T-helper 2 cell treated with Interferon-gamma antibody and Interleukin-4, amounts not matched to agents 5 μg/mL and 100 μg/mL, for 36 hours (primary cell): ENCODE measurements at regions not wholly inside any gene's neighbourhood (a gene's known extent, or its start where the extent isn't known, plus 50 kb on each side); places are given as distances from the start of the nearest gene placed in this dataset.
"Not testable (repeated sequence)": the region's sequence is repeated elsewhere in the genome, so short reads cannot be mapped to it uniquely, and the experiment has no call there.

ENCODE experiments used
- DNase-seq: peaks from one replicate; pipeline ENCODE4 v3.0.0; 2021; ENCODE audit warnings: low spot score
- H3K27ac Mint-ChIP-seq: one replicate; pipeline ENCODE4 v1.8.0; 2021; ENCODE audit warnings: mild to moderate bottlenecking, mixed read lengths
- H3K27me3 Mint-ChIP-seq: one replicate; pipeline ENCODE4 v1.8.0; 2021; ENCODE audit warnings: low read depth, mixed read lengths
- H3K36me3 Mint-ChIP-seq: one replicate; pipeline ENCODE4 v1.8.0; 2021; ENCODE audit warnings: low read depth, mixed read lengths
- H3K4me1 Mint-ChIP-seq: one replicate; pipeline ENCODE4 v1.8.0; 2021; ENCODE audit warnings: low read depth, mixed read lengths
- H3K4me3 Mint-ChIP-seq: one replicate; pipeline ENCODE4 v1.8.0; 2022; ENCODE audit warnings: mild to moderate bottlenecking, moderate library complexity, mixed read lengths
- H3K9me3 Mint-ChIP-seq: one replicate; pipeline ENCODE4 v1.8.0; 2021; ENCODE audit warnings: mixed read lengths

- Mint-ChIP-seq H3K9me3 (no peaks in the 10 kb centered on the region), H3K4me3 (no peak overlapping the region)
- no peak for DNase-seq
Observed at GRCh38 chr14:22185789-22186188, 403.2 kb downstream of the DAD1 start.

GRCh38 chr14:22185191-22185590 is 403.8 kb downstream of the DAD1 start:
- Mint-ChIP-seq H3K36me3 (no peaks in the 10 kb centered on the region), H3K9me3 (no peaks in the 10 kb centered on the region), H3K27ac (no peak overlapping the region), H3K4me3 (no peak overlapping the region), H3K4me1 (no peaks in the 10 kb centered on the region), H3K27me3 (peaks cover 2% of the 10 kb centered on the region)
- no peak for DNase-seq

More at GRCh38 chr14:22185789-22186188, 403.2 kb downstream of the DAD1 start:
- peaks cover 2% of the 10 kb centered on the region for H3K27me3 Mint-ChIP-seq
- H3K4me1 Mint-ChIP-seq = no peaks in the 10 kb centered on the region
- H3K36me3 Mint-ChIP-seq = no peaks in the 10 kb centered on the region
- no peak overlapping the region for H3K27ac Mint-ChIP-seq

GRCh38 chr14:22184830-22185168 is 404.2 kb downstream of the DAD1 start:
- Mint-ChIP-seq H3K36me3 (no peaks in the 10 kb centered on the region), H3K27ac (no peak overlapping the region), H3K9me3 (no peaks in the 10 kb centered on the region), H3K27me3 (peaks cover 3% of the 10 kb centered on the region), H3K4me3 (no peak overlapping the region), H3K4me1 (no peaks in the 10 kb centered on the region)
- no peak for DNase-seq

DNA sequence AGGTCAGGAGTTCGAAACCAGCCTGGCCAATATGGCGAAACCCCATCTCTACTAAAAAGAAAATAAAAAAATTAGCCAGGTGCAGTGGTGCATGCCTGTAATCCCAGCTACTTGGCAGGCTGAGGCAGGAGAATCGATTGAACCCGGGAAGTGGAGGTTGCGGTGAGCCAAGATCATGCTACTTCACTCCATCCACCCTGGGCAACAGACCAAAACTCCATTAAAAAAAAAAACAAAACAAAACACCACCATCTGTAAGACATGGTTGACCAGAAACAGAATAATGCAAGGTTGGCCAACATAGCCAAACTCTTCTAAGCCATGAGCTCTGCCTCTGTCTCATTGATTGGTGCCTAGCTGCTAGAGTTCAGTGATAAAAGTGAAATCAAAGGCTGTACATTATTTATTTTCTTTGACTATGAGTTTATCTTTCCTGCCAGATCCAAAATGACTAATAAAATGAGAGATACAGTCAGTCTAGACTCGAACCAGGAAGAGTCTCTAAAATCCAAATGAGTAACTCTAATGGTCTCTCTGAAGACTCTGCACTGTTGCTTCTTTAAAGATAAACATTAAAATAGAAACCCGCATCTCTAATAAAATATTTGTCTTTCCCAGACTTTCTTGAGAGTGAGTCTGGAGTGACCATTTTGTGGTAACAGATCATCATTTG is 404.7 kb downstream of the DAD1 start:
- no peak for DNase-seq
- Mint-ChIP-seq H3K36me3 (no peaks in the 10 kb centered on the region), H3K4me1 (no peaks in the 10 kb centered on the region), H3K27me3 (peaks cover 4% of the 10 kb centered on the region), H3K9me3 (no peaks in the 10 kb centered on the region), H3K27ac (no peak overlapping the region), H3K4me3 (no peak overlapping the region)

DNA sequence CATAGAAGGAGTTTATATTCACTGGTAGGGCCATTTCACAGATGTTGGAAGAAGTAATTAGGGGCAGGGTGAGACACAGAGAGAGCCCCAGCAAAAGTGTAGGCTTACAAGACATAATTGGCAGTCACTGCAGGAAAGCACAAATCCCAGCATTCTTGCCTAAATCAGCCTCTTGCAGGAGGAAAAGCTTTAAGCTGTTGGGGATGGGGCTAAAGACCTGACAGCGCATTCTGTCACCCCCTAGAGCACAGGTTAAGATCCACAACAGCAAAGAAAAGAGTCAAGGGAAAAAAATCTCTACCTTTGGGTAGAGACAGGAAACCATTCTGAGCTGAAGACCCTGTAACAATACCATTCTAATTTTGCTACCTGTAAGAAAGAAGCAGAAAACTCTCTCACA is 409.0 kb downstream of the DAD1 start:
- no peak overlapping the region for H3K27ac Mint-ChIP-seq
- peaks cover 4% of the 10 kb centered on the region for H3K27me3 Mint-ChIP-seq
- no peaks in the 10 kb centered on the region for H3K36me3 Mint-ChIP-seq
- no peak overlapping the region for H3K4me3 Mint-ChIP-seq
- peaks cover 11% of the 10 kb centered on the region for H3K4me1 Mint-ChIP-seq
- H3K9me3 Mint-ChIP-seq = no peaks in the 10 kb centered on the region
- DNase-seq = no peak

DNA sequence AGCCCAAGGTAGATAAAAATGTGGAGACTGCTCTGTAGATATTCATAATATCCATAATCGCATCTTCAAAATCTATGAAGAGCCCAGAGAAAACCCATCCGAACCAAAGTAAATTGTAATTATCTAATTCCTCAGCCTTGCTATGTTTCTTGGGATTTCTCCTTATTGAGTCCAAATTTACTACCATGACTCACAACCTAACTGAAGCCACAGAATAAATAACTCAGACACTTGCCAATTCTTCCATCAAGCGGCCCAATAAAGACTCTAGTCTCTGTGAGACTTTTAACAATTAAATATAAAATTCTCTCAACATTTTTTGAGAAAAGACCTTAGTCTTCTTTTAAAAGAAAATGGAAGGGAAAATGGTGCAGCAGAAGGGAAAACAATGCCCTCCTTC is 409.8 kb downstream of the DAD1 start:
- no peak overlapping the region for H3K27ac Mint-ChIP-seq
- no peak overlapping the region for H3K4me3 Mint-ChIP-seq
- H3K9me3 Mint-ChIP-seq = no peaks in the 10 kb centered on the region
- DNase-seq = no peak
- peaks cover 4% of the 10 kb centered on the region for H3K27me3 Mint-ChIP-seq
- peaks cover 11% of the 10 kb centered on the region for H3K4me1 Mint-ChIP-seq
- H3K36me3 Mint-ChIP-seq = no peaks in the 10 kb centered on the region

GRCh38 chr14:22178333-22178839 is 410.6 kb downstream of the DAD1 start:
- Mint-ChIP-seq H3K9me3 (no peaks in the 10 kb centered on the region), H3K4me1 (peaks cover 11% of the 10 kb centered on the region), H3K27ac (no peak overlapping the region), H3K36me3 (no peaks in the 10 kb centered on the region), H3K4me3 (peak overlapping the region; percentile 73), H3K27me3 (peaks cover 4% of the 10 kb centered on the region)
- DNase-seq = no peak

DNA sequence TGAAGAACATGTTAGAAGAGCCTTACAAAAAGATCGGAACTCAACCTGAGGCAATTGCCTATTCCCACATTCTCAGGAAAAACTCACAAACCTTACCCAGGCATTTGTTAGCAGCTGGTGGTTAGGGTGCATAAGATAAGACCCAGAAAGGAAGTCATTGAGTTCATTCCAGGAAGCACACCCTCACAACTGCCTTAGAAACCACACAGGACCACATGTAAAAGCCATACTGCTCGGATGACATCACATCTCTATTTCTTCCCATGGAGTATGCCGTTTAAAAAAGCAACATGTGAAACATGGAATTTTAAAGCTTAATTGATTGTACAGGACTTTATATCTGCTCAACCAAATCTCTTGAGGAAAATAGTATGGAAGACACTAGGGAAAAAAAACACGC is 411.2 kb downstream of the DAD1 start:
- Mint-ChIP-seq H3K27ac (peak overlapping the region; percentile 75), H3K27me3 (peaks cover 4% of the 10 kb centered on the region), H3K9me3 (no peaks in the 10 kb centered on the region), H3K36me3 (no peaks in the 10 kb centered on the region), H3K4me3 (peak overlapping the region; percentile 73), H3K4me1 (peaks cover 11% of the 10 kb centered on the region)
- no peak for DNase-seq

- Mint-ChIP-seq H3K4me1 (peaks cover 11% of the 10 kb centered on the region), H3K27ac (no peak overlapping the region)
Observed at GRCh38 chr14:22176957-22177356, 412.1 kb downstream of the DAD1 start.

DNA sequence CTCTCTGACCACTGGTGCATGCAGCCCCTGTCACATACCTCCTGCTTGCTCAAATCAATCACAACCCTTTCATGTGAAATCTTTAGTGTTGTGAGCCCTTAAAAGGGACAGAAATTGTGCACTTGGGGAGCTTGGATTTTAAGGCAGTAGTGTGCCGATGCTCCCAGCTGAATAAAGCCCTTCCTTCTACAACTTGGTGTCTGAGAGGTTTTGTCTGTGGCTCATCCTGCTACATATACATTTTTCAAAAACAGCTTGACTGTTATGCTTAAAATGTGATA is 413.8 kb downstream of the DAD1 start:
- H3K27ac Mint-ChIP-seq, H3K36me3 Mint-ChIP-seq, H3K27me3 Mint-ChIP-seq: not testable (repeated sequence)

More at GRCh38 chr14:22176957-22177356, 412.1 kb downstream of the DAD1 start:
- no peak for DNase-seq
- H3K4me3 Mint-ChIP-seq = no peak overlapping the region
- H3K36me3 Mint-ChIP-seq = no peaks in the 10 kb centered on the region
- H3K9me3 Mint-ChIP-seq = no peaks in the 10 kb centered on the region
- H3K27me3 Mint-ChIP-seq = peaks cover 3% of the 10 kb centered on the region

GRCh38 chr14:22174412-22175277 is 414.4 kb downstream of the DAD1 start:
- Mint-ChIP-seq H3K27me3 (peaks cover under 1% of the 10 kb centered on the region), H3K4me1 (peaks cover 11% of the 10 kb centered on the region), H3K4me3 (no peak overlapping the region), H3K9me3 (no peaks in the 10 kb centered on the region), H3K36me3 (no peaks in the 10 kb centered on the region), H3K27ac (no peak overlapping the region)
- no peak for DNase-seq

More for the DNA sequence above, 413.8 kb downstream of the DAD1 start:
- H3K9me3 Mint-ChIP-seq, DNase-seq, H3K4me3 Mint-ChIP-seq: not testable (repeated sequence)
- H3K4me1 Mint-ChIP-seq = peaks cover 11% of the 10 kb centered on the region

DNA sequence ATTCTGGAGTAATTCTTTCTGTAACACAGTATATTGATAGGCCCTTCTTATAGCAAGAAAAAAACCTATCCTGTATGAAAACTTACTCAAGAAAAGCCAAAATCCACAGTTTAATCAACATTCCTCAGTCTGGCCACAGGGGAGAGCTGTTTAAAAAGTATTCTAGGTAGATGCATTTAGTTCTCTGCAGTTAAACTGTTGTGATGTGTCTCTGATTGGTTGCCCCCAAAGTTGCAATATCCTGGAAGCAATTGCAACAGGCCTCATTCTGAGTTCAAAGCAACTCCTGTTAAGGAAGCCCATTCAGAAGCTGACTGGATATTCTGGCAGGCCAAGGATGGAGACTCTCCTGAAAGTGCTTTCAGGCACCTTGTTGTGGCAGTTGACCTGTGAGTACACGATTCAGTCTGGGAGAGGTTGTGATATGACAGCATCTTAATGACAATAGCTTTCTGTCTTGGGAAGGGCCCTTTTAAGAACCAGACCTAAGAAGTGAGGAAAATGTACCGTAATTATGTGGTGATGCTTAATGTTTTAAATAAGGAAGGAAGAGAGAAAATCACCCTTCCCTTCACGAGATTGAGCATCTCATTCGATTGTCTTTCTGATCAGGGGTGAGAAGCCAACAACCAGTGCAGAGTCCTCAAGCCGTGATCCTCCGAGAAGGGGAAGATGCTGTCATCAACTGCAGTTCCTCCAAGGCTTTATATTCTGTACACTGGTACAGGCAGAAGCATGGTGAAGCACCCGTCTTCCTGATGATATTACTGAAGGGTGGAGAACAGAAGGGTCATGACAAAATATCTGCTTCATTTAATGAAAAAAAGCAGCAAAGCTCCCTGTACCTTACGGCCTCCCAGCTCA is 420.7 kb downstream of the DAD1 start:
- DNase-seq = no peak
- Mint-ChIP-seq H3K27me3 (no peaks in the 10 kb centered on the region), H3K4me1 (peaks cover 5% of the 10 kb centered on the region), H3K27ac (peak overlapping the region; percentile 67), H3K4me3 (peak overlapping the region; percentile 73), H3K9me3 (no peaks in the 10 kb centered on the region), H3K36me3 (no peaks in the 10 kb centered on the region)

- no peak for DNase-seq
- no peaks in the 10 kb centered on the region for H3K27me3 Mint-ChIP-seq
- H3K4me1 Mint-ChIP-seq = peaks cover 16% of the 10 kb centered on the region
- peaks cover 2% of the 10 kb centered on the region for H3K36me3 Mint-ChIP-seq
- H3K9me3 Mint-ChIP-seq = no peaks in the 10 kb centered on the region
- H3K4me3 Mint-ChIP-seq = no peak overlapping the region
- H3K27ac Mint-ChIP-seq = no peak overlapping the region
Observed at GRCh38 chr14:22164616-22165015, 424.4 kb downstream of the DAD1 start.

GRCh38 chr14:22163051-22163450 is 426.0 kb downstream of the DAD1 start:
- Mint-ChIP-seq H3K4me1 (peaks cover 25% of the 10 kb centered on the region), H3K27ac (peak overlapping the region; percentile 81), H3K27me3 (no peaks in the 10 kb centered on the region), H3K9me3 (no peaks in the 10 kb centered on the region), H3K36me3 (peaks cover 2% of the 10 kb centered on the region), H3K4me3 (peak overlapping the region; percentile 84)
- DNase-seq = no peak
